GM12864 (cell line): ENCODE measurements at regions not wholly inside any gene's neighbourhood (a gene's known extent, or its start where the extent isn't known, plus 50 kb on each side); places are given as distances from the start of the nearest gene placed in this dataset.

Experiments
- DNase-seq: peaks from one replicate; pipeline ENCODE4 v3.0.0-alpha.2; 2011; ENCODE audit warnings: low read depth
- H3K4me3 ChIP-seq: 2 replicates; pipeline ENCODE4 v1.5.1; 2011; ENCODE audit warnings: mild to moderate bottlenecking, low read depth, low read length, control low read depth
- CTCF ChIP-seq: IDR thresholded peaks from 2 replicates; pipeline ENCODE4 v1.5.1; 2011; ENCODE audit warnings: low read depth, mild to moderate bottlenecking, moderate library complexity, low read length, control low read depth, inconsistent platforms; ENCODE audit errors: missing control alignments

GRCh38 chr21:26776310-26777021 lies 68.7 kb downstream of the ADAMTS1 start:
- TF ChIP-seq CTCF = no peak
- no peak overlapping the region for H3K4me3 ChIP-seq
- DNase-seq = no peak

GRCh38 chr21:26773058-26773457 lies 72.2 kb downstream of the ADAMTS1 start:
- no peak overlapping the region for H3K4me3 ChIP-seq
- TF ChIP-seq CTCF = no peak
- DNase-seq = no peak

- no peak overlapping the region for H3K4me3 ChIP-seq
- TF ChIP-seq CTCF = no peak
- DNase-seq = no peak
Observed at GRCh38 chr21:26769613-26770188, 75.5 kb downstream of the ADAMTS1 start.

GRCh38 chr21:26766826-26767325 lies 78.3 kb downstream of the ADAMTS1 start:
- no peak for DNase-seq
- no peak for TF ChIP-seq CTCF
- no peak overlapping the region for H3K4me3 ChIP-seq

GRCh38 chr21:26761174-26761915 lies 83.9 kb downstream of the ADAMTS1 start:
- H3K4me3 ChIP-seq = no peak overlapping the region
- TF ChIP-seq CTCF = no peak
- DNase-seq = no peak

GRCh38 chr21:26759731-26760130 lies 85.5 kb downstream of the ADAMTS1 start:
- no peak for DNase-seq
- TF ChIP-seq CTCF = no peak
- no peak overlapping the region for H3K4me3 ChIP-seq
